ENCODE measurements at regions not wholly inside any gene's neighbourhood (a gene's known extent, or its start where the extent isn't known, plus 50 kb on each side); places are given as distances from the start of the nearest gene placed in this dataset.

DNA sequence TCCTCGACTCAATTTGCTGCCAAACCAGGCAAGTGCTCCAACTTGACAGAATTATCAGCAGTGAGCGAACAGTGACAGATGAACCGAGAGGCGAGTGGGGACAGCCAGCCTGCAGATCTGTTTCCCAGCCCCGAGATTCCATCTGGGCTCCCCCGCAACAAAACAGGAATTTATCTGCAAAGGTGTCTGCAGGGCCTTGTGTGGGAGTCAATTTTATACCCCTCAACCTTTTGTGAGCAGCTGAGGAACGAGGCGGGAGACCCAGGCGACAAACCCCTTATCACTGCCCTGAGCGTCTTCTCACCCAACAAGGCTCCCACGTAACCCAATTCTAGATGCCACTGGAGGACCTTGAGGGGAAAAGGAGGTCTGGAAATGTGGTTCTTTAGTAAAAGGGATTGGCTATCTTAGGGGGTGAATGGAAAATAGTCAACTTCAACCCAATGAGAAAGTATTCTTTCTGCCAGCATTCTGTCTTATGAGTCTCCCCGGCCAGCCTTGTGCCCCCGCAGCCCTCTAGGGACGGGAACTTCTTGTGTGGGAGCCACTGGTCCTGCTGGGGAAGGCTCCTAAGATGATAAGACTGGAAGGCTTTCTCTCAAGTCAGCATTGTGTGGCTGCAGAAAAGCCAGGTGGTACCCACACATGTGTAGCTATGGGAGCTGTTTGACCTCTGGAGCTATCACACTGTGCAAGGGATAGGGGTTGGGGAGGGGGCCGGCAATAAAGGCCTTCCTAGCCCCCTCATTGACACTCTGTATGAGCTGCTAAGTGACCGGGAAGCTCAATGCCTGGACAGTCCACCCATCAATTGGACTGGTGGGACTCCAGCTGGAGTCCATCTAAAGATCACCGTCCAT is 527.9 kb downstream of the SHQ1 start:
- DNase-seq: no peak
- H3K36me3 ChIP-seq: no peaks in the 10 kb centered on the region
- peaks cover 9% of the 10 kb centered on the region for H3K4me1 ChIP-seq
- no peak overlapping the region for H3K4me3 ChIP-seq (ENCODE audit: low read depth, low read length)
- H3K9me3 ChIP-seq: no peaks in the 10 kb centered on the region; the same call in 1 of the 2 replicates
- TF ChIP-seq CTCF (IDR thresholded peaks at IDR 0.05; ENCODE audit: low read depth, low read length): no peak
- no peaks in the 10 kb centered on the region for H3K27me3 ChIP-seq

GRCh38 chr3:72319194-72320094 is 528.8 kb downstream of the SHQ1 start:
- no peaks in the 10 kb centered on the region for H3K9me3 ChIP-seq
- H3K4me3 ChIP-seq (ENCODE audit: low read depth, low read length): no peak overlapping the region
- H3K27me3 ChIP-seq: no peaks in the 10 kb centered on the region
- H3K4me1 ChIP-seq: peaks cover 9% of the 10 kb centered on the region
- no peaks in the 10 kb centered on the region for H3K36me3 ChIP-seq
- DNase-seq: no peak
- TF ChIP-seq CTCF (IDR thresholded peaks at IDR 0.05; ENCODE audit: low read depth, low read length): no peak

GRCh38 chr3:72318504-72319193 is 529.6 kb downstream of the SHQ1 start:
- Histone ChIP-seq H3K27me3 (no peaks in the 10 kb centered on the region), H3K9me3 (no peaks in the 10 kb centered on the region), H3K4me3 (ENCODE audit: low read depth, low read length) (no peak overlapping the region), H3K36me3 (no peaks in the 10 kb centered on the region), H3K4me1 (peaks cover 9% of the 10 kb centered on the region)
- no peak for TF ChIP-seq CTCF (IDR thresholded peaks at IDR 0.05; ENCODE audit: low read depth, low read length)
- no peak for DNase-seq

GRCh38 chr3:72317491-72317890 is 530.8 kb downstream of the SHQ1 start:
- H3K4me1 ChIP-seq: peaks cover 9% of the 10 kb centered on the region
- DNase-seq: no peak
- no peaks in the 10 kb centered on the region for H3K36me3 ChIP-seq
- no peaks in the 10 kb centered on the region for H3K27me3 ChIP-seq
- H3K4me3 ChIP-seq (ENCODE audit: low read depth, low read length): no peak overlapping the region
- no peak for TF ChIP-seq CTCF (IDR thresholded peaks at IDR 0.05; ENCODE audit: low read depth, low read length)
- no peaks in the 10 kb centered on the region for H3K9me3 ChIP-seq

DNA sequence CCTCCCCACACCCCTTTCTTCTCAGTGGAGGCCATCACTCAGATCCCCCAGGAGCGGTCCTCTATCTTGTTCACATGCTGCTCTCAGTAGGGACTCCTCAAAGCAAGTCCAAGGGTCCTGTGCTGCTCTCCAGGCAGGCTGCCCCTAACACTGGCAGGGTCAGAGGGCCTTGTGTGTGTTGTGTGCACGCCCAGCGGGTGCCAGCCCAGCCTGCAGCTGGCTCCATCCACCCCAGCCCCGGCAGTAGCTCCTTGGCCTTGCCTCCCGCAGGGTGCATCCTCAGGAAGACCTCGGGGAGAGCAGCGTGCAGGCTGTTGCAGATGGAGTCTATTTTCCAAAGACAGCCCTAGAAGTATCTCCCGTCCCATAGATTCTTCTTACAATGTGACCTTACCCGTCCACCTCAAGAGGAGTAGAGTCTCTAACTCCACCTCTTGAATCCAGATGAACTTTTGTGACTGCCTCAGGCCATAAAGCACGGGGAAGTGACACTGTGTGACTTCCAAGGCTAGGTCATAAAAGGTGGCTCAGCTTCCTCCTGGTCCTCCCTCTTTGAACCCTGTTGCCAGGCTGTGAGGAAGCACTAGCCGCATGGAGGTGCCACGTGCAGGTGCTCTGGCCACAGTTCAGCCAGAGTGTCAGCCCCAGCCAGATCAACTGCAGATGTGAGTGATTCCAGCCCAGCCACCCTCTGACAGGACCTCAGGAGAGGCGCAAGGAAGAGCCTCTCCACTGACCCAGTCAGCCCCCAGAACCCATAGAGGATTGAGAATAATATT is 531.6 kb downstream of the SHQ1 start:
- H3K27me3 ChIP-seq: no peaks in the 10 kb centered on the region
- no peak overlapping the region for H3K4me3 ChIP-seq (ENCODE audit: low read depth, low read length)
- H3K36me3 ChIP-seq: no peaks in the 10 kb centered on the region
- H3K4me1 ChIP-seq: peaks cover 9% of the 10 kb centered on the region
- no peaks in the 10 kb centered on the region for H3K9me3 ChIP-seq
- no peak for DNase-seq
- TF ChIP-seq CTCF (IDR thresholded peaks at IDR 0.05; ENCODE audit: low read depth, low read length): no peak

Measured in BE2C (cell line).